Breast epithelium (tissue), 4 donors: ENCODE measurements at regions not wholly inside any gene's neighbourhood (a gene's known extent, or its start where the extent isn't known, plus 50 kb on each side); places are given as distances from the start of the nearest gene placed in this dataset.

Experiments used
- DNase-seq, 2 donors: peaks; one replicate each; pipeline ENCODE4 v3.0.0-alpha.2; 2019; ENCODE audit warnings: low spot score in 2 of 2
- H3K27ac ChIP-seq, 2 donors: fragments of 200-600 bp; sonication (generic) in 1 of 2; one replicate each; pipeline ENCODE4 v1.5.1; 2016 to 2019; ENCODE audit warnings: mild to moderate bottlenecking in 1 of 2
- H3K27me3 ChIP-seq, 2 donors: fragments of 200-600 bp; sonication (generic) in 1 of 2; one replicate each; pipeline versions ENCODE4 v1.5.1 to v1.6.0; 2017 to 2019; ENCODE audit warnings: control low read depth in 1 of 2, mild to moderate bottlenecking in 1 of 2
- H3K36me3 ChIP-seq: fragments of 200-600 bp; one replicate; pipeline ENCODE4 v1.5.1; 2019
- H3K4me1 ChIP-seq, 2 donors: fragments of 200-600 bp; sonication (generic); one replicate each; pipeline ENCODE4 v1.5.1; 2016 to 2019; ENCODE audit warnings: control low read depth in 1 of 2
- H3K4me3 ChIP-seq, 3 donors: fragments of 200-600 bp; sonication (generic); 1 replicate in 2 of 3; 2 replicates in 1 of 3; pipeline ENCODE4 v1.5.1; 2016 to 2019; ENCODE audit warnings: mild to moderate bottlenecking in 3 of 3, moderate library complexity in 2 of 3
- H3K9me3 ChIP-seq, 2 donors: fragments of 200-600 bp; sonication (generic) in 1 of 2; one replicate each; pipeline ENCODE4 v1.5.1; 2016 to 2019; ENCODE audit warnings: control low read depth in 1 of 2
- CTCF ChIP-seq, 3 donors: fragments of 450-650 bp; IDR thresholded peaks; one replicate each; pipeline ENCODE4 v1.5.1; 2016 to 2017; ENCODE audit warnings: antibody characterized with exemption in 3 of 3, mild to moderate bottlenecking in 3 of 3, moderate library complexity in 3 of 3
- POLR2A ChIP-seq: fragments of 450-650 bp; IDR thresholded peaks from one replicate; pipeline ENCODE4 v1.6.1; 2016; ENCODE audit warnings: antibody characterized with exemption, mild to moderate bottlenecking, moderate library complexity
- POLR2AphosphoS5 ChIP-seq, 3 donors: sonication (generic); formaldehyde crosslinking; IDR thresholded peaks; one replicate each; pipeline ENCODE4 v1.6.1; 2017; ENCODE audit warnings: antibody characterized with exemption in 3 of 3
- intact Hi-C: fragments of 100-400 bp; cut with DNase I; formaldehyde crosslinking; loops from one replicate; pipeline ENCODE4 v1.15.1; 2023; ENCODE audit warnings: low total_unique reads

DNA sequence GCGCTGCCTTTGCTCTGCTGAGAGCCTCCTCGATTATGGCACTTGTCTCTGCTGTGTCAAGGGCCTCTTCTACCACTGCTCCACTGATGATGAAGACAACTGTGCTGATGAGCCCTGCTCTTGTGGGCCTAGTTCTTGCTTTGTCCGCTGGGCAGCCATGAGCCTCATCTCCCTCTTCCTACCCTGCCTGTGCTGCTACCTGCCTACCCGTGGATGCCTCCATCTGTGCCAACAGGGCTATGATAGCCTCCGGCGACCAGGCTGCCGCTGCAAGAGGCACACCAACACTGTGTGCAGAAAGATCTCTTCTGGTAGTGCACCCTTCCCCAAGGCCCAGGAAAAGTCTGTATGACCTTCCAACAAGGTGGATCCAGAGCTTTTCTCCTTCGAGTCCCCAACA is 106.8 kb upstream of the VAMP7 start:
- Histone ChIP-seq H3K4me3 (no peak overlapping the region), H3K9me3 (no peaks in the 10 kb centered on the region), H3K27ac (no peak overlapping the region), H3K27me3 (peaks cover 0 to 4% of the 10 kb centered on the region in 2 donors), H3K4me1 (no peaks in the 10 kb centered on the region), H3K36me3 (no peaks in the 10 kb centered on the region)
- intact Hi-C loops = no loop called here
- TF ChIP-seq POLR2AphosphoS5 (IDR thresholded peaks at IDR 0.05) = no peak
- TF ChIP-seq POLR2A = no peak
- no peak for TF ChIP-seq CTCF (IDR thresholded peaks at IDR 0.05)
- no peak for DNase-seq

- intact Hi-C loops = no loop called here
- no peak for DNase-seq
- peak overlapping the region; percentile 10 to 67 (median 47) for H3K4me3 ChIP-seq
- H3K27me3 ChIP-seq = peaks cover 0 to 4% of the 10 kb centered on the region in 2 donors
- H3K36me3 ChIP-seq = no peaks in the 10 kb centered on the region
- no peak for TF ChIP-seq CTCF (IDR thresholded peaks at IDR 0.05)
- no peak for TF ChIP-seq POLR2AphosphoS5 (IDR thresholded peaks at IDR 0.05)
- TF ChIP-seq POLR2A = no peak
- H3K27ac ChIP-seq = no peak overlapping the region
- H3K4me1 ChIP-seq = no peaks in the 10 kb centered on the region
- H3K9me3 ChIP-seq = no peaks in the 10 kb centered on the region
These were observed 113.0 kb upstream of the VAMP7 start for GRCh38 chrX:155767876-155768769.

- Histone ChIP-seq H3K27me3 (peaks cover 0 to 4% of the 10 kb centered on the region in 2 donors), H3K36me3 (no peaks in the 10 kb centered on the region), H3K27ac (peak overlapping the region; percentile 0 to 68), H3K9me3 (no peaks in the 10 kb centered on the region), H3K4me1 (no peaks in the 10 kb centered on the region), H3K4me3 (peak overlapping the region; percentile 39 to 67 (median 47))
- peak in 1 of 2 donors; percentile 24 for DNase-seq
- intact Hi-C loops = no loop called here
- TF ChIP-seq CTCF (IDR thresholded peaks at IDR 0.05) (no peak), POLR2AphosphoS5 (IDR thresholded peaks at IDR 0.05) (no peak), POLR2A (no peak)
These were observed 113.9 kb upstream of the VAMP7 start for GRCh38 chrX:155767051-155767875.

DNA sequence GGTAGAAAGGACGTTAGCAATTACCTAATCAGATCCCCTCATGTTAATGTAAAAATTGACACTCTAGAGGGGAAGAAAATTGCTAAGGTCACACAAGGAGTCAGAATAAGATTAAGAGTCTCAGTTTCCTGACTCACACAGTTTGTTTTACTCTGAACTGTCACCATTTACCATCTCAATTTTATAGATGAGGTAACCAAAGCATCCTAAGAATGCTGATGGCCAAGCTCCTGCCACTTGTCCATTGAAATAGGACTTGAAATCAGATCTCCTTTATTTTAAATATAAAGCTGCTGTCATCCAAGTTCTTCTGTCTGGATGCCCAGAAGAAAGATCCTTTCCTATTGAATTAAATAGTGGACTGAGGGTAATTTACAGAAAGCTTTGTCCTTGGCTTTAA is 114.8 kb upstream of the VAMP7 start:
- H3K4me1 ChIP-seq = no peaks in the 10 kb centered on the region

More for the DNA sequence above, 114.8 kb upstream of the VAMP7 start:
- Histone ChIP-seq H3K4me3 (peak overlapping the region in 1 of 3 donors; percentile 67), H3K9me3 (no peaks in the 10 kb centered on the region), H3K27me3 (peaks cover 0 to 4% of the 10 kb centered on the region in 2 donors), H3K27ac (no peak overlapping the region), H3K36me3 (no peaks in the 10 kb centered on the region)
- TF ChIP-seq POLR2A = no peak
- TF ChIP-seq POLR2AphosphoS5 (IDR thresholded peaks at IDR 0.05) = no peak
- no peak for TF ChIP-seq CTCF (IDR thresholded peaks at IDR 0.05)
- intact Hi-C loops = no loop called here
- no peak for DNase-seq
